ENCODE measurements at regions not wholly inside any gene's neighbourhood (a gene's known extent, or its start where the extent isn't known, plus 50 kb on each side); places are given as distances from the start of the nearest gene placed in this dataset.

- DNase-seq (ENCODE audit: low spot score): no peak
Measured at GRCh38 chr20:43241057-43241702, 51.5 kb upstream of the PTPRT start.

All from hepatic stellate cell (primary cell).